Activated naive CD4-positive, alpha-beta T cell treated with anti-CD3 and anti-CD28 coated beads for 36 hours (primary cell): ENCODE measurements at regions not wholly inside any gene's neighbourhood (a gene's known extent, or its start where the extent isn't known, plus 50 kb on each side); places are given as distances from the start of the nearest gene placed in this dataset.

Experiments
- CTCF ChIA-PET: fragments of 350-600 bp; sonication (Branson Sonifier 250); formaldehyde crosslinking; loops from one replicate; lab custom pipeline; 2021; ENCODE audit warnings: antibody characterized with exemption; lab: Charles Lee
- DNase-seq: peaks from one replicate; pipeline ENCODE4 v3.0.0-alpha.2; 2020
- H3K27ac Mint-ChIP-seq: one replicate; pipeline ENCODE4 v1.8.0; 2021; ENCODE audit warnings: mild to moderate bottlenecking, mixed read lengths
- H3K27me3 Mint-ChIP-seq: one replicate; pipeline ENCODE4 v1.8.0; 2021; ENCODE audit warnings: low read depth, mixed read lengths
- H3K36me3 Mint-ChIP-seq: one replicate; pipeline ENCODE4 v1.8.0; 2021; ENCODE audit warnings: low read depth, mixed read lengths
- H3K4me1 Mint-ChIP-seq: one replicate; pipeline ENCODE4 v1.8.0; 2021; ENCODE audit warnings: low read depth, mixed read lengths
- H3K4me3 Mint-ChIP-seq: one replicate; pipeline ENCODE4 v1.8.0; 2021; ENCODE audit warnings: mild to moderate bottlenecking, moderate library complexity, mixed read lengths
- H3K9me3 Mint-ChIP-seq: one replicate; pipeline ENCODE4 v1.8.0; 2021; ENCODE audit warnings: mixed read lengths
- intact Hi-C: fragments of 100-400 bp; cut with micrococcal nuclease; formaldehyde crosslinking; loops from one replicate; pipeline ENCODE4 v1.15.1; 2023

DNA sequence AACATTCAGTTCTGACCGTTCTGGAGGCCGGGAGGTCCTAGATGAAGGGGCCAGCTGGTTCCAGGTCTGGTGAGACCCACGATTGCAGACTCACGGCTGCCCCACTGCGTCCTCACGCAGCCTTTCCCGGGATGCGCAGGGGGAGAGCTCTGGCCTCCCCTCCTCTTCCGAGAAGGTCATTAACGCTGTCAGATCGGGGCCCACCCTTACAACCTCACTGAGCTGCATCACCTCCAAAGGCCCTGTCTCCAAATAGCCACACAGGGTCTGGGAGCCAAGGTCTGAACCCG, 66.6 kb upstream of the PPP1R26 start:
- CTCF ChIA-PET: interaction anchor here (0.6 to 1.3 kb wide), 4 partner anchors 32 to 192 kb away, joined by 3 to 4 read pairs (median 4); no protein-coding TSS in a partner anchor
- intact Hi-C loops: no loop called here

DNA sequence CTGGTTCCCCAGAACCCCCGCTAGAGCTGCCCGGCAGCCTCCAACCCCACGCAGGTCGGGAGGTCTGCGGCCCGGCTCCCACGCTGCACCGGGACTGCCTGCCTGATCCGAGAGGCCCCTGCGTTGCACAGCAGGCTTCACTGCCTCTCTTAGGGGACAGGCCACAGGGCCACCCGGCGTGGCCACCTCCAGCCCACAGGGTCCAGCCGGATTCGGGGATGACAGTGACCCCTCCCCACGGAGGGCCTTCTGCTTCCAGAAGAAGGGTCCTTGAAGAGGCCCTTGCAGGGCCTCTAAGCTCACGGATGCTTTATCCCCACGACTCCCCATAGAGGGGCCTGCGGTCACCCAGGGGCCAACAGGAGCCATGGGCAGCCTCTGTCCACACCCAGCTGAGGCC, 66.1 kb upstream of the PPP1R26 start:
- H3K4me3 Mint-ChIP-seq: no peak overlapping the region
- H3K36me3 Mint-ChIP-seq: no peaks in the 10 kb centered on the region
- intact Hi-C loops: no loop called here
- DNase-seq: no peak
- no peaks in the 10 kb centered on the region for H3K9me3 Mint-ChIP-seq
- peaks cover 4% of the 10 kb centered on the region for H3K27me3 Mint-ChIP-seq
- CTCF ChIA-PET: interaction anchor here (0.6 to 1.3 kb wide), 3 partner anchors 32 to 193 kb away, joined by 3 to 4 read pairs (median 4); no protein-coding TSS in a partner anchor
- no peaks in the 10 kb centered on the region for H3K4me1 Mint-ChIP-seq
- H3K27ac Mint-ChIP-seq: no peak overlapping the region

More for the DNA sequence above, 66.6 kb upstream of the PPP1R26 start:
- Mint-ChIP-seq H3K36me3 (no peaks in the 10 kb centered on the region), H3K4me1 (no peaks in the 10 kb centered on the region), H3K27ac (no peak overlapping the region), H3K27me3 (peaks cover 4% of the 10 kb centered on the region), H3K4me3 (no peak overlapping the region), H3K9me3 (no peaks in the 10 kb centered on the region)
- no peak for DNase-seq

DNA sequence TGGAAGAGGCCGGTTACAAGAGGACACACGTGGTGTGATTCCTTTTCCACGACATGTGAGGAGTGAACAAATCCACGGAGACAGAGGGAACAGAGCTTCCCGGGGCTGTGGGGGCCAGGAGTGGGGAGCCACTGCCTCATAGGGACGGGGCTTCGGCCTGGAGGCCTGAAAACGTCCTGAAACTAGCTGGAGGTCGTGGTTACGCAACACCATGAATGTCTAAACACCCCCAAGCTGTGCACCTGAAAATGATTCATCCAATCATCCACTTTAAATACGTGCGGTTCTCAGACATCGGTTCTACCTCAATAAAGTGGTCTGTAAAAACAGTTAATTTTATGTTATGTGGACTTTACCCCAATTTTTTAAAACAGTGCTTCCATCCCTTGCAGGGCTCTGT, 65.3 kb upstream of the PPP1R26 start:
- peaks cover 4% of the 10 kb centered on the region for H3K27me3 Mint-ChIP-seq
- no peak for DNase-seq
- no peak overlapping the region for H3K27ac Mint-ChIP-seq
- H3K36me3 Mint-ChIP-seq: no peaks in the 10 kb centered on the region
- CTCF ChIA-PET: interaction anchor here (0.6 kb wide), 1 partner anchor 9 kb away, joined by 3 read pairs; no protein-coding TSS in a partner anchor
- H3K4me3 Mint-ChIP-seq: no peak overlapping the region
- no peaks in the 10 kb centered on the region for H3K4me1 Mint-ChIP-seq
- H3K9me3 Mint-ChIP-seq: no peaks in the 10 kb centered on the region
- intact Hi-C loops: no loop called here

DNA sequence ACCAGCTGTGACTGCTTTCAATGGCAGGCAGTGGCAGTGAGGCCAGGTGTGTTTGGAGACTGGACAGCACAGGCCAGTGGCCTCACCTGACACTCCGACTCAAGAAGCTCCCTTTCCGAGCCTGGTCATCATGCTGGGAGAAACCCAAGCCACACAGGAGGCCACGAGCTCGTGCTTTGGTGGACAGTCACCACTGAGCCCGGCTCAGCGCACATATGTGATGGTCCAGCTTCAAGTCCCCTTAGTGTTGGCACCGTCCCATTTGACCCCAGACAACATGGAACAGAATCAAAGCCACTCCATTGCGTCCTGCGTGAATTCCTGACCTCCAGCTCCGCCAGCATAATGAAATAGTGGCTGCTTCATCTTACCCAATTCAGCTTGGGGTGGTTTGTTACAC, 64.0 kb upstream of the PPP1R26 start:
- intact Hi-C loops: no loop called here
- no peak overlapping the region for H3K4me3 Mint-ChIP-seq
- CTCF ChIA-PET: no interaction called here
- H3K27me3 Mint-ChIP-seq: peaks cover under 1% of the 10 kb centered on the region
- H3K27ac Mint-ChIP-seq: no peak overlapping the region
- no peaks in the 10 kb centered on the region for H3K4me1 Mint-ChIP-seq
- H3K36me3 Mint-ChIP-seq: no peaks in the 10 kb centered on the region
- no peak for DNase-seq
- no peaks in the 10 kb centered on the region for H3K9me3 Mint-ChIP-seq

DNA sequence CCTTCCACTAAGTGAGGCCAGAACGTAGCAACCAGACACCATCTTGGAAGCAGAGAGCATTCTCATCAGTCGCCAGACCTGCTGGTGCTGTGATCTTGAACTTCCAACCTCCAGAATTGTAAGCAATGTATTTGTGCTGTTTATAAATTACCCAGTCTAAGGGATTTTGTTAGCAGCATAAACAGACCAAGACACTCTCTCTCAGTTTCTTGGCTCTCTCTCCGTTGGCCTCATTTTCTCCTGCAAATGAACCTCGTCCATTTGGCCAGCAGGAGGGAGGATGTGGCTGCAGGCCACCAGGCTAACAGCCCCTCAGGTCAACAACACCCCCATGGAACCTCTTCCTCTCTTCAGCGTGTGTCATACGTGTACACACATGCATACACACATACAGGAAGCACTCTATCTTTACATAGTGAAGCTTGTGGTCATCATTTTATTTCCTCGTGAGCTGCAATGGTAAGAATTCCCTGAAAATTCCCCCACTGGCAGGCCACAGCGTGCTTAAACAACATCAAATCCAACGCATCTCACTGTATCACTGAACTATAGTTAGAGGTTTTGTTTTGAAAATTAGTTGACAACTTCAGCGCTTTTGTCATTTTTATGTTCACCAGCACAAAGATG, 62.8 kb upstream of the PPP1R26 start:
- Mint-ChIP-seq H3K4me3 (no peak overlapping the region), H3K27me3 (peaks cover 5% of the 10 kb centered on the region), H3K27ac (no peak overlapping the region), H3K36me3 (no peaks in the 10 kb centered on the region), H3K9me3 (no peaks in the 10 kb centered on the region), H3K4me1 (no peaks in the 10 kb centered on the region)
- DNase-seq: no peak
- intact Hi-C loops: no loop called here
- CTCF ChIA-PET: interaction anchor here (1.2 kb wide), 1 partner anchor 104 kb away, joined by 3 read pairs; no protein-coding TSS in a partner anchor

DNA sequence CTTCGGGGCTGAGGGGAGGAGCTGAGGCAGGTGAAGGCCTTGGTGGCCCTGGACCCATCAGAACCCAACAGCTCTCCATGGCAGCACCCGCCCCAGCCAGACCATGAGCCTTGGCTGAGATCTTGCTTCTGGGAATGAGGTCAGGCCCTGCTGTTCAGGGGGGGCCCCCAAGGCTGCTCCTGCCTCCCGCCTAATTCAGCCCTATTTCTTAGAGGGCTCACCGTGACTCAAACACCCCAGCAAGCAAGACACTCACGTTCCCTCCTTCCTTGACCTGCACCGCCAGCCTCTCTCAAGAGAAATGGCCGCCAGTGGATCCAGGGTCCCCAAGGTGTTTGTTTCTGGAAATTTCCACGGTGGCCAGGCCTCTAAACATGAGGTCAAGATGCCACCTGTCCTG, 61.4 kb upstream of the PPP1R26 start:
- H3K4me1 Mint-ChIP-seq: no peaks in the 10 kb centered on the region
- no peak for DNase-seq
- no peaks in the 10 kb centered on the region for H3K36me3 Mint-ChIP-seq
- no peak overlapping the region for H3K27ac Mint-ChIP-seq
- CTCF ChIA-PET: no interaction called here
- H3K27me3 Mint-ChIP-seq: peaks cover 5% of the 10 kb centered on the region
- no peaks in the 10 kb centered on the region for H3K9me3 Mint-ChIP-seq
- intact Hi-C loops: no loop called here
- H3K4me3 Mint-ChIP-seq: no peak overlapping the region

DNA sequence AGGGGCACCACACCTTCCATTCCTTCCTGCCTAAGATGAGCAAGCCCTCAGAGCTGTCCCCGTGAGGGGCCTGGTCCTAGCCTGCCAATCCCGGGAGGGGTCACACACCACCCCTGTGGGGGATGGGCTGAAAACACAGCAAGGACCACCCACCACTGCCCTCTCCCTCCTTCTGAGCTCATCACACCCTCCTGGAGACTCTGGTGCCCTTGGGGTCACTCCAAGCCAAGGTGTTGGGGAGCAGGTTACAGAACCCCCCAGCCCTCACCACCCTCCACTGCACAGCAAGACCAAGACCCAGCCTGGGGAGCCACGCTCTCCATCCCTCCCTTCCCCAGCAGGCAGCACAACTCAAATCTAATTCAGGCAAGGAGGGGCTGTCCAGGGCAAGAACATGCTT, 60.5 kb upstream of the PPP1R26 start:
- intact Hi-C loops: no loop called here

DNA sequence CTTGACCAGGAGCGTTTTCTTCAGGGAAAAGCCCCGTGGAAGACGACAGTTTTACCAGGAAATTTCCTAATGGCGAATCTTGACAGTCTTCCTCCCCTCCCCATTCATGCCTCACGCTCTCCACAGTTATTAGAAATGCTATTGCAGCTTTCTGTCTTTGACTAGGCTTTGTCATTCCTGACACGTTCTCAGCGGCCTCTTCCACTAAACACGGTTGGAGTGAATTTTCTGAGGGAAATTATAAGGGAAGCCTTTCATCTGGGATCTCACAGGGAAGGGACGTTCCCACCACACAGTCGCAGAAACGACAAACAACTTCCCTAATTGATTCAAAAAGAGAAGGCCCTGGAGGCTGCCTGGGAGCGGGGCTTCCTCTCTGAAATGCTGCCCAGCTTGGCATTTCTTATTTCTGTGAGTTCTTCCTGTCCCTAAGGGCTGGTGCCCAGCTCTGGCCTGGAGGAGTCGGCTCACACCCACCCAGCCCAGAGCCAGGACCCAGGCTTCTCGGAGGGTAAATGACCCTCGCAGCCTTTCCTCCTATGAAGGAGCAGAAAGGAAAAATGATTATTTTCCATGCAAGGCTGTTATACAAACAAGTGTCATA, 57.1 kb upstream of the PPP1R26 start:
- intact Hi-C loops: no loop called here
- no peaks in the 10 kb centered on the region for H3K4me1 Mint-ChIP-seq
- CTCF ChIA-PET: no interaction called here
- peaks cover 11% of the 10 kb centered on the region for H3K27me3 Mint-ChIP-seq
- no peaks in the 10 kb centered on the region for H3K36me3 Mint-ChIP-seq
- no peak overlapping the region for H3K27ac Mint-ChIP-seq
- no peak overlapping the region for H3K4me3 Mint-ChIP-seq
- DNase-seq: no peak
- H3K9me3 Mint-ChIP-seq: peaks cover 5% of the 10 kb centered on the region

More for the DNA sequence above, 60.5 kb upstream of the PPP1R26 start:
- Mint-ChIP-seq H3K27me3 (peaks cover 5% of the 10 kb centered on the region), H3K9me3 (peaks cover 5% of the 10 kb centered on the region), H3K4me1 (no peaks in the 10 kb centered on the region), H3K27ac (no peak overlapping the region), H3K4me3 (no peak overlapping the region), H3K36me3 (no peaks in the 10 kb centered on the region)
- CTCF ChIA-PET: interaction anchor here (0.6 kb wide), 1 partner anchor 412 kb away, joined by 3 read pairs; no protein-coding TSS in a partner anchor
- no peak for DNase-seq

DNA sequence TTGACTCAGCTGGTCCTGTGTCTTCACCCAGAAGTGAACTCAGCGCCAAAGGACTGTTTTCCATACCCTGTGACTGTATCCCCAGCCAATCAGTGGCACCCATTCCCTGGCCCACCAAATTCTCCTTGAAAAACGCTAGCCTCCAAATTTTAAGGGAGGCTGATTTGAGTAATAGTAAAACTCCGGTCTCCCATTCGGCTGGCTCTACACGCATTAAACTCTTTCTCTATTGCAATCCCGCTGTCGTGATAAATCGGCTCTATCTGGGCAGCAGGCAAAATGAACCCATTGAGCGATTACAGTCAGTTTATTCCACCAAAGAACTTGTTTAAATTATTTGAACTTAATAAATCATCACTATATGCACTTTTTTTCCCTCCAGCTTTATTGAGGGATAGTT, 55.9 kb upstream of the PPP1R26 start:
- intact Hi-C loops: no loop called here
- H3K4me3 Mint-ChIP-seq: no peak overlapping the region
- CTCF ChIA-PET: interaction anchor here (0.6 kb wide), 1 partner anchor 10 kb away, joined by 3 read pairs; no protein-coding TSS in a partner anchor

More for the DNA sequence above, 55.9 kb upstream of the PPP1R26 start:
- Mint-ChIP-seq H3K9me3 (peaks cover 6% of the 10 kb centered on the region), H3K27ac (no peak overlapping the region), H3K4me1 (no peaks in the 10 kb centered on the region), H3K36me3 (no peaks in the 10 kb centered on the region), H3K27me3 (peaks cover 11% of the 10 kb centered on the region)
- DNase-seq: no peak
